NT2/D1 (cell line): ENCODE measurements at regions not wholly inside any gene's neighbourhood (a gene's known extent, or its start where the extent isn't known, plus 50 kb on each side); places are given as distances from the start of the nearest gene placed in this dataset.

Source experiments
- SUZ12 ChIP-seq: IDR thresholded peaks from 2 replicates; pipeline ENCODE4 v1.6.1; 2011; ENCODE audit not compliant: insufficient read length, insufficient read depth; ENCODE audit errors: extremely low read depth
- YY1 ChIP-seq: IDR thresholded peaks from 2 replicates; pipeline ENCODE4 v1.6.1; 2011; ENCODE audit not compliant: insufficient read length, insufficient read depth

GRCh38 chr3:82960379-82960778, 1198.9 kb upstream of the GBE1 start:
- TF ChIP-seq SUZ12 (no peak), YY1 (no peak)
